ENCODE measurements at regions not wholly inside any gene's neighbourhood (a gene's known extent, or its start where the extent isn't known, plus 50 kb on each side); places are given as distances from the start of the nearest gene placed in this dataset.

GRCh38 chr2:118209727-118210126 is 121.5 kb downstream of the INSIG2 start:
- WGBS, result 80% methylated on average over 1 of the region's 1 CpG
- H3K4me3 ChIP-seq (ENCODE audit: low read length), result no peak overlapping the region
- H3K9ac ChIP-seq (ENCODE audit: low read depth, low read length), result no peak overlapping the region
- H3K4me1 ChIP-seq (ENCODE audit: insufficient read depth, low read length), result no peaks in the 10 kb centered on the region
- no peaks in the 10 kb centered on the region for H3K9me3 ChIP-seq (ENCODE audit: insufficient read depth, low read depth, low read length)
- no peak overlapping the region for H3K27ac ChIP-seq (ENCODE audit: low read depth, low read length)
- H3K36me3 ChIP-seq (ENCODE audit: insufficient read depth, low read length), result no peaks in the 10 kb centered on the region
- no peaks in the 10 kb centered on the region for H3K27me3 ChIP-seq (ENCODE audit: insufficient read depth, low read length)

GRCh38 chr2:118207889-118208288 is 119.6 kb downstream of the INSIG2 start:
- no peaks in the 10 kb centered on the region; the same call in 1 of the 2 replicates for H3K27me3 ChIP-seq (ENCODE audit: insufficient read depth, low read length)

GRCh38 chr2:118202707-118203303 is 114.5 kb downstream of the INSIG2 start:
- no peaks in the 10 kb centered on the region for H3K36me3 ChIP-seq (ENCODE audit: insufficient read depth, low read length)
- H3K9ac ChIP-seq (ENCODE audit: low read depth, low read length), result no peak overlapping the region
- H3K4me1 ChIP-seq (ENCODE audit: insufficient read depth, low read length), result no peaks in the 10 kb centered on the region
- 65% methylated on average over 8 of the region's 8 CpGs for WGBS
- no peaks in the 10 kb centered on the region for H3K9me3 ChIP-seq (ENCODE audit: insufficient read depth, low read depth, low read length)
- H3K27me3 ChIP-seq (ENCODE audit: insufficient read depth, low read length), result no peaks in the 10 kb centered on the region; the same call in 1 of the 2 replicates
- H3K4me3 ChIP-seq (ENCODE audit: low read length), result no peak overlapping the region
- no peak overlapping the region for H3K27ac ChIP-seq (ENCODE audit: low read depth, low read length)

More at GRCh38 chr2:118207889-118208288, 119.6 kb downstream of the INSIG2 start:
- Histone ChIP-seq H3K36me3 (ENCODE audit: insufficient read depth, low read length) (no peaks in the 10 kb centered on the region), H3K9me3 (ENCODE audit: insufficient read depth, low read depth, low read length) (no peaks in the 10 kb centered on the region), H3K27ac (ENCODE audit: low read depth, low read length) (no peak overlapping the region), H3K4me1 (ENCODE audit: insufficient read depth, low read length) (no peaks in the 10 kb centered on the region), H3K9ac (ENCODE audit: low read depth, low read length) (no peak overlapping the region), H3K4me3 (ENCODE audit: low read length) (no peak overlapping the region)
- WGBS, result 93% methylated on average over 5 of the region's 5 CpGs

- Histone ChIP-seq H3K4me3 (ENCODE audit: low read length) (no peak overlapping the region), H3K9me3 (ENCODE audit: insufficient read depth, low read depth, low read length) (no peaks in the 10 kb centered on the region), H3K27ac (ENCODE audit: low read depth, low read length) (no peak overlapping the region), H3K36me3 (ENCODE audit: insufficient read depth, low read length) (no peaks in the 10 kb centered on the region), H3K27me3 (ENCODE audit: insufficient read depth, low read length) (no peaks in the 10 kb centered on the region), H3K9ac (ENCODE audit: low read depth, low read length) (no peak overlapping the region), H3K4me1 (ENCODE audit: insufficient read depth, low read length) (no peaks in the 10 kb centered on the region)
- 100% methylated on average over 1 of the region's 1 CpG for WGBS
Observed at GRCh38 chr2:118198268-118198667, 110.0 kb downstream of the INSIG2 start.

- Histone ChIP-seq H3K4me1 (ENCODE audit: insufficient read depth, low read length) (no peaks in the 10 kb centered on the region), H3K27me3 (ENCODE audit: insufficient read depth, low read length) (no peaks in the 10 kb centered on the region), H3K9ac (ENCODE audit: low read depth, low read length) (no peak overlapping the region), H3K9me3 (ENCODE audit: insufficient read depth, low read depth, low read length) (no peaks in the 10 kb centered on the region), H3K4me3 (ENCODE audit: low read length) (no peak overlapping the region), H3K36me3 (ENCODE audit: insufficient read depth, low read length) (no peaks in the 10 kb centered on the region), H3K27ac (ENCODE audit: low read depth, low read length) (no peak overlapping the region)
- 71% methylated on average over 2 of the region's 2 CpGs for WGBS
Observed at GRCh38 chr2:118197011-118197675, 108.9 kb downstream of the INSIG2 start.

- Histone ChIP-seq H3K9ac (ENCODE audit: low read depth, low read length) (no peak overlapping the region), H3K27ac (ENCODE audit: low read depth, low read length) (no peak overlapping the region), H3K36me3 (ENCODE audit: insufficient read depth, low read length) (no peaks in the 10 kb centered on the region), H3K9me3 (ENCODE audit: insufficient read depth, low read depth, low read length) (no peaks in the 10 kb centered on the region), H3K4me1 (ENCODE audit: insufficient read depth, low read length) (peaks cover 15% of the 10 kb centered on the region), H3K27me3 (ENCODE audit: insufficient read depth, low read length) (no peaks in the 10 kb centered on the region), H3K4me3 (ENCODE audit: low read length) (no peak overlapping the region)
Observed at GRCh38 chr2:118190474-118190873, 102.2 kb downstream of the INSIG2 start.

GRCh38 chr2:118186858-118187254 is 98.6 kb downstream of the INSIG2 start:
- Histone ChIP-seq H3K9ac (ENCODE audit: low read depth, low read length) (peak overlapping the region; percentile 91), H3K36me3 (ENCODE audit: insufficient read depth, low read length) (no peaks in the 10 kb centered on the region), H3K4me3 (ENCODE audit: low read length) (peak overlapping the region; percentile 71), H3K27me3 (ENCODE audit: insufficient read depth, low read length) (no peaks in the 10 kb centered on the region), H3K27ac (ENCODE audit: low read depth, low read length) (peak overlapping the region; percentile 89), H3K4me1 (ENCODE audit: insufficient read depth, low read length) (peaks cover 15% of the 10 kb centered on the region), H3K9me3 (ENCODE audit: insufficient read depth, low read depth, low read length) (no peaks in the 10 kb centered on the region)
- WGBS, result 96% methylated on average over 3 of the region's 5 CpGs

GRCh38 chr2:118186110-118186857 is 98.0 kb downstream of the INSIG2 start:
- Histone ChIP-seq H3K4me1 (ENCODE audit: insufficient read depth, low read length) (peaks cover 15% of the 10 kb centered on the region), H3K27ac (ENCODE audit: low read depth, low read length) (peak overlapping the region; percentile 89), H3K4me3 (ENCODE audit: low read length) (peak overlapping the region; percentile 71), H3K9me3 (ENCODE audit: insufficient read depth, low read depth, low read length) (no peaks in the 10 kb centered on the region), H3K9ac (ENCODE audit: low read depth, low read length) (peak overlapping the region; percentile 91), H3K27me3 (ENCODE audit: insufficient read depth, low read length) (no peaks in the 10 kb centered on the region), H3K36me3 (ENCODE audit: insufficient read depth, low read length) (no peaks in the 10 kb centered on the region)
- WGBS, result 8% methylated on average over 52 of the region's 52 CpGs

GRCh38 chr2:118185210-118186109 is 97.2 kb downstream of the INSIG2 start:
- Histone ChIP-seq H3K27me3 (ENCODE audit: insufficient read depth, low read length) (no peaks in the 10 kb centered on the region), H3K27ac (ENCODE audit: low read depth, low read length) (peak overlapping the region; percentile 89), H3K36me3 (ENCODE audit: insufficient read depth, low read length) (no peaks in the 10 kb centered on the region), H3K9ac (ENCODE audit: low read depth, low read length) (peak overlapping the region; percentile 91), H3K9me3 (ENCODE audit: insufficient read depth, low read depth, low read length) (no peaks in the 10 kb centered on the region), H3K4me1 (ENCODE audit: insufficient read depth, low read length) (peaks cover 9% of the 10 kb centered on the region), H3K4me3 (ENCODE audit: low read length) (peak overlapping the region; percentile 71)
- WGBS, result 5% methylated on average over 29 of the region's 33 CpGs

- H3K9me3 ChIP-seq (ENCODE audit: insufficient read depth, low read depth, low read length), result no peaks in the 10 kb centered on the region
- no peaks in the 10 kb centered on the region for H3K27me3 ChIP-seq (ENCODE audit: insufficient read depth, low read length)
- no peak overlapping the region for H3K9ac ChIP-seq (ENCODE audit: low read depth, low read length)
- no peak overlapping the region for H3K27ac ChIP-seq (ENCODE audit: low read depth, low read length)
- H3K4me3 ChIP-seq (ENCODE audit: low read length), result no peak overlapping the region
- H3K36me3 ChIP-seq (ENCODE audit: insufficient read depth, low read length), result no peaks in the 10 kb centered on the region
- WGBS, result 85% methylated on average over 9 of the region's 9 CpGs
- H3K4me1 ChIP-seq (ENCODE audit: insufficient read depth, low read length), result peaks cover 6% of the 10 kb centered on the region
Observed at GRCh38 chr2:118183381-118183780, 95.1 kb downstream of the INSIG2 start.
